GM12892 (cell line): ENCODE measurements at regions not wholly inside any gene's neighbourhood (a gene's known extent, or its start where the extent isn't known, plus 50 kb on each side); places are given as distances from the start of the nearest gene placed in this dataset.
"Not testable (repeated sequence)": the region's sequence is repeated elsewhere in the genome, so short reads cannot be mapped to it uniquely, and the experiment has no call there.

Source experiments
- DNase-seq: peaks from one replicate; pipeline ENCODE4 v3.0.0; 2011; ENCODE audit not compliant: insufficient read length
- FAIRE-seq: peaks from 2 replicates; lab custom pipeline; 2011; peaks lifted over from hg19 to GRCh38; lab: Jason Lieb, UNC
- POLR2A ChIP-seq: IDR thresholded peaks from 2 replicates; pipeline ENCODE4 v1.6.1; 2011; ENCODE audit warnings: low read depth, low read length, control low read depth
- POLR2AphosphoS5 ChIP-seq: IDR thresholded peaks from 2 replicates; pipeline ENCODE4 v1.6.1; 2011; ENCODE audit warnings: low read depth, low read length, control low read depth
- TAF1 ChIP-seq: IDR thresholded peaks from 2 replicates; pipeline ENCODE4 v1.6.1; 2011; ENCODE audit warnings: low read depth, mild to moderate bottlenecking, control low read depth, low read length, borderline replicate concordance

GRCh38 chrX:19193565-19193964 lies 71.3 kb upstream of the ADGRG2 start:
- no peak for TF ChIP-seq TAF1
- no peak for TF ChIP-seq POLR2AphosphoS5
- no peak for TF ChIP-seq POLR2A
- DNase-seq (no peak), FAIRE-seq (no peak)

GRCh38 chrX:19194285-19195242 lies 72.3 kb upstream of the ADGRG2 start:
- FAIRE-seq (peak; percentile 87), DNase-seq (no peak)
- no peak for TF ChIP-seq TAF1
- TF ChIP-seq POLR2A: no peak
- TF ChIP-seq POLR2AphosphoS5: no peak

DNA sequence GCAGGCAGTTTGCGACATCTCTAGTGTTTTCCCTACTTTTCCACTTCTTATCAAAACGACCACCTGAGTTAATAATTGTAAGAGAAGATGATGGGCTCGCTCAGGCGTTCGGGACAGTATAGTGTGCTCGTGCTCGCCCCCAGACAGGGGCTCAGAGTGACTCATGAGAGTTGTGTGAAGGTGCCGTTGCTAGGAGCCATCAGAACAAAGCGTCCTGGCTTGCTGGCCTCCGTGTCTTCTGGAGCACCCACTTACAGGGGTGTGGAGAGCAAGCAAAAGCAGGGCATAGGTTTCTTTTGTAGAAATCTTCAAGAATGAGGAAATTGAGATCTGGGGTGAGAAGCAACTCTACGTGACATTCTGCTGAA lies 73.0 kb upstream of the ADGRG2 start:
- no peak for DNase-seq

GRCh38 chrX:19198473-19198872 lies 76.2 kb upstream of the ADGRG2 start:
- no peak for DNase-seq
- TF ChIP-seq POLR2AphosphoS5: no peak
- no peak for TF ChIP-seq POLR2A
- TF ChIP-seq TAF1: no peak
- peak; percentile 73 for FAIRE-seq

More for the DNA sequence above, 73.0 kb upstream of the ADGRG2 start:
- TF ChIP-seq TAF1 (no peak), POLR2A (peak; percentile 37; the same call in 1 of the 2 replicates)
- FAIRE-seq: peak; percentile 70

- TF ChIP-seq POLR2A (no peak), TAF1 (no peak), POLR2AphosphoS5 (no peak)
- no peak for FAIRE-seq
- DNase-seq: no peak
Observed at GRCh38 chrX:19202171-19202570, 79.9 kb upstream of the ADGRG2 start.

GRCh38 chrX:19204636-19205035 lies 82.4 kb upstream of the ADGRG2 start:
- TF ChIP-seq TAF1 (no peak), POLR2A (no peak)
- DNase-seq (no peak), FAIRE-seq (no peak)

- no peak for TF ChIP-seq POLR2AphosphoS5
- TF ChIP-seq POLR2A: no peak
- no peak for TF ChIP-seq TAF1
- FAIRE-seq: peak; percentile 73
- DNase-seq: no peak
Observed at GRCh38 chrX:19212037-19212436, 89.8 kb upstream of the ADGRG2 start.

DNA sequence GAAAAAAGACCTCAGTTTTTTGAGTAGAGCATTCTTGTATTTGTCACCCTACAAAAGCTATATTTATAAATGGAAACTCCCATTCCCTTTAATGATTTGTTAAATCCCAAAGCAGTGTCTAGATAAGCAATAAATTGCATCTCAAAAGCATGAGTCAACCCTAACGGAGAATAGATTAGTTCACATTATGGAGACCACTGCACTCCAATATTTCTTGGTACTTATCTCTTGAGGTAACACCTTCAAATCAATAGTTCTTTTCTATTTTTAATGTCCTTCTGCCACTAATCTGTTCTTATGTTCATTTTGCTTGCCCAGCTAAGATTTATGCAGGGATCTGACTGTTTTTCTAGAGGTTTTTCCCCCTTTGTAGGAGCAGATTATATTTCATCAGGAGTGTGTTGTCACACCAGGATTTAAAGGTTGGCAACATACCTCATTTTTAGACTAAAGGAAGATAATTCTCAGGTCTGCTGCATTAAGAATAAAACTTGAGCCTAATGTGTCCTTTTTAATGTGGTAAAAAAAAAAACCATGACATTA lies 91.4 kb upstream of the ADGRG2 start:
- FAIRE-seq: no peak
- no peak for DNase-seq
- TF ChIP-seq POLR2AphosphoS5 (no peak), POLR2A (no peak), TAF1 (no peak)

DNA sequence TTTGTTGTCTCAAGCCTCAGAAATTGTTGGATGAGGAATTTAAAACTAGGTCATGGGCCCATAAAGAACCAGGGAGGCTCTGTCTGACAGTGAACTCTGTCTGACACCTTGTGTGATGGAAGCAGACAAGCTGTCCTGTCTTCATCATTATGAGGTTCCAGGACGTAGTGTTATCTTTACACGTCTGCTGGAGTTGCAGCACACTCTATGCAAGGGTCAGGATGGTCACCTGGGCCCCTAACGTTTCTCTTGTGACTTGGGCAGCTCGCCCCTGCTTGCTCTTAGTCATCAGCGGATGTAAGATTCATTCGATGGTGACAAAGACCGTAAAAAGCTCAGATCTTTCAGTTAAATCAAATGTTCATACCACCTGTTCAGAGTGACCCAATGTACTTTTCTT lies 92.0 kb upstream of the ADGRG2 start:
- FAIRE-seq (no peak), DNase-seq (no peak)
- TF ChIP-seq POLR2AphosphoS5 (no peak), TAF1 (no peak), POLR2A (no peak)

- DNase-seq (no peak), FAIRE-seq (peak; percentile 90)
Observed at GRCh38 chrX:19225909-19226308, 103.6 kb upstream of the ADGRG2 start.

GRCh38 chrX:19229896-19230295 lies 107.6 kb upstream of the ADGRG2 start:
- not testable (repeated sequence) for FAIRE-seq, DNase-seq

More at GRCh38 chrX:19225909-19226308, 103.6 kb upstream of the ADGRG2 start:
- TF ChIP-seq POLR2AphosphoS5 (no peak), TAF1 (no peak), POLR2A (no peak)

GRCh38 chrX:19237901-19238300 lies 105.8 kb upstream of the PDHA1 start:
- FAIRE-seq: no peak
- TF ChIP-seq POLR2AphosphoS5 (no peak), TAF1 (no peak)

More at GRCh38 chrX:19237901-19238300, 105.8 kb upstream of the PDHA1 start:
- no peak for DNase-seq
